ENCODE measurements at regions not wholly inside any gene's neighbourhood (a gene's known extent, or its start where the extent isn't known, plus 50 kb on each side); places are given as distances from the start of the nearest gene placed in this dataset.

DNA sequence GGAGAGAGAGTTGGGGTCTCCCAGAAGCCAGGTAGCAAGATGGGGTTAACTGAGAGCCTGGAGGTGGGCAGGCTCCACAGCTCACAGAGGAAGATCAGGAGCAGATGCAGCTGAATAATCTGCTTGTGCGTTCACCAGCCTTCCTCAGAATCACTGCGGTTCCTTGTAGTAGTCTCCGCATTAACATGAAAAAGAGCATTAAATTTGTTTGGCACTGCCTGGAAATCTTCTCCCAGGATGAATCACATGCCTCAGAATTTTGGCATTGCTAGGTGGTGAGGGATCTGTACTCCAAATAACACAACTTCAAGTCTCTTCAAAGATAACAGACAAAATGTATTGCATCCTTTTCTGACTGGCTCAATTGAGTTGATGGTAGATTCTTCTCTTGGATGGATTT is 700.6 kb upstream of the ARRDC4 start:
- in situ Hi-C loops (cut with HindIII; ENCODE audit: low pct_unique_long_range_greater_than_20kb, low sequenced_read_pairs): no loop called here
- TF ChIP-seq JUND (IDR thresholded peaks at IDR 0.05; ENCODE audit: low read depth): no peak
- DNase-seq (ENCODE audit: low read depth in 1 of 2, low spot score in 1 of 2): no peak

DNA sequence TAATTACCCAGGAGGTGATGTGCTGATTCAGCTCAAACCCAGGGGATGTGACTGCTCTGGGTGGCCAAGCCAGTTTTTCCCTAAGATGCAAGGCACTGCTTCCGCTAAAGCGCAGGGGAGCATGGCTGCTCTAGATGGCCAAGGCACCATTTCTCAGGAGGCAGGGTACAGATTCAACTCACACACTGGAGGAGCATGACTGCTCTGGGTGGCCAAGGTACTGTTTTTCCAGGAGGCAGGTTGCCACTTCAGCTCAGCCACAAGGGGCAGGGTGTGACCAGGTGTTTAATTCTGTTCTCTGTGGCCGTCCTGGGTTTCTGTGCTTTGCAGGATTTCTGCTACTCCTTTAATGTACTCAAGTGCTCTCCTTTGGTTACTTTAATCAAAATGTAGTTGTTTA is 659.3 kb upstream of the ARRDC4 start:
- in situ Hi-C loops (cut with HindIII; ENCODE audit: low pct_unique_long_range_greater_than_20kb, low sequenced_read_pairs): no loop called here
- no peak for TF ChIP-seq JUND (IDR thresholded peaks at IDR 0.05; ENCODE audit: low read depth)
- DNase-seq (ENCODE audit: low read depth in 1 of 2, low spot score in 1 of 2): no peak

DNA sequence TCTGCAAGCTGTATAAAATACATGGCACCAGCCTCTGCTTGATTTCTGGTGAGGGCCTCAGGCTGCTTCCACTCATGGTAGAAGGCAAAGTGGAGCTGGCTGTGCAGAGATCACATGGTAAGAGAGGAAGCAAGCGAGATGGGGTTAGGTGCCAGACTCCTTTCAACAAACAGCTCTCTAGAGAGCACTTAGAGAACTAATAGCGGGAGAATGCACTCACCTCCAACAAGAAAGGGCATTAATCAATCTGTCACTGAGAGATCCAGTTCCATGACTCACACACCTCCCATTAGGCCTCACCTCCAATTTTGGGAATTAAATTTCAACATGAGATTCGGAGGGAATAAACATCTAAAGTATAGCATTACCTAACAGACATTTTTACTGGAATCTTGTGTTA is 644.1 kb upstream of the ARRDC4 start:
- no peak for TF ChIP-seq JUND (IDR thresholded peaks at IDR 0.05; ENCODE audit: low read depth)
- no peak for DNase-seq (ENCODE audit: low read depth in 1 of 2, low spot score in 1 of 2)
- in situ Hi-C loops (cut with HindIII; ENCODE audit: low pct_unique_long_range_greater_than_20kb, low sequenced_read_pairs): no loop called here

DNA sequence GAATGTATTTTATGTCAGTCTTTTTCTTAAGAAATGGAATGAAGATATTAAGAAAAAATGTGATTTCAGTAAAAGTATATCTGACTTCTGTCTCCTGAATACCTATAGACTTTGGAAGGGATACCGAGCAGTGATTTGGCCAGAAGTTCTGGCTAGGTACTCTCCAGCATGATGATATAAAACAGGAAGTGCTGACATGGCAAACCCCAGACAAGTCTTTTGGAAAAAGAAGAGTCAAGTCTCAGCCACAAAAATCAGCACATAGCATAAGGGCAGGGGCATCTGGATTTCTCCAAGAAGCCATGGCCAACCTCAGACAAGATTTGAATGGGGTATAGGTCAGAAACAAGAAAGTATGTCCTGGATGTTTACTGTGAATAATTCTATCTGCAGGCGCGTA is 643.3 kb upstream of the ARRDC4 start:
- in situ Hi-C loops (cut with HindIII; ENCODE audit: low pct_unique_long_range_greater_than_20kb, low sequenced_read_pairs): no loop called here
- no peak for TF ChIP-seq JUND (IDR thresholded peaks at IDR 0.05; ENCODE audit: low read depth)
- no peak for DNase-seq (ENCODE audit: low read depth in 1 of 2, low spot score in 1 of 2)

DNA sequence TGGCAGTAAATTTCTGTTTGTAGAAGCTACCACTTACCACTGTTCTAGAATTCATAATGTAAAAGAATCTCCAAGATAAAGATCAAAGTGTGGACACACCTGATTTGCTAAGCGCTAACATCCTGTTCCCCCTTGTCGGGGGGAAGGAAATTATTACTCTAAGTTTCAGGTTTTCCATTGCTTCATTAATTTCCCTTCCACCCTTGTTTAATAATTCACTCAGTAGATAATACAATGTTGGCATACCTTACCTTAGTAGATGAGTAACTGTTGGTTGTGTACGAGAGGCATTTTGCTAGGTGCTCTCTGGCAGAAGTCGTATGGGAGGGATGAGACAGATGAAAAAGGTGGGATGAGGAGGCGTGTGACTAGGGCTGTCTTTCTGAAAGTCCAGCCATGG is 641.2 kb upstream of the ARRDC4 start:
- no peak for DNase-seq (ENCODE audit: low read depth in 1 of 2, low spot score in 1 of 2)

DNA sequence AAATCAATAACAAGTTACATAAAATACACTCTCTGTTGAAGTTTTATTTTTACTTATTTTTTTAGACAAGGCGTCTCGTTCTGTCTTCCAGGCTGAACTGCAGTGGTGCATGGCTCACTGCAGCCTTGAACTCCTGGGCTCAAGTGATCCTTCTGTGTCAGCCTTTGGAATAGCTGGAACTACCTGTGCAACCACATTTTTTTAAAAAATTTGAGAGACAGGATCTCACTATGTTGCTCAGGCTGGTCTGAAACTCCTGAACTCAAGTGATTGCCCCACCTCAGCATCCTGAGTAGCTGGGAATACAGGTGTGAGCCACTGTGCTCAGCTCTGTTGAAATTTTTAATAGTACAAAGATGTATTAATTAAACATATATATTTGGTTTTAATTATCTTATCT is 614.3 kb upstream of the ARRDC4 start:
- in situ Hi-C loops (cut with HindIII; ENCODE audit: low pct_unique_long_range_greater_than_20kb, low sequenced_read_pairs): no loop called here
- TF ChIP-seq JUND (IDR thresholded peaks at IDR 0.05; ENCODE audit: low read depth): no peak
- DNase-seq (ENCODE audit: low read depth in 1 of 2, low spot score in 1 of 2): no peak

More for the DNA sequence above, 641.2 kb upstream of the ARRDC4 start:
- in situ Hi-C loops (cut with HindIII; ENCODE audit: low pct_unique_long_range_greater_than_20kb, low sequenced_read_pairs): no loop called here
- TF ChIP-seq JUND (IDR thresholded peaks at IDR 0.05; ENCODE audit: low read depth): no peak

DNA sequence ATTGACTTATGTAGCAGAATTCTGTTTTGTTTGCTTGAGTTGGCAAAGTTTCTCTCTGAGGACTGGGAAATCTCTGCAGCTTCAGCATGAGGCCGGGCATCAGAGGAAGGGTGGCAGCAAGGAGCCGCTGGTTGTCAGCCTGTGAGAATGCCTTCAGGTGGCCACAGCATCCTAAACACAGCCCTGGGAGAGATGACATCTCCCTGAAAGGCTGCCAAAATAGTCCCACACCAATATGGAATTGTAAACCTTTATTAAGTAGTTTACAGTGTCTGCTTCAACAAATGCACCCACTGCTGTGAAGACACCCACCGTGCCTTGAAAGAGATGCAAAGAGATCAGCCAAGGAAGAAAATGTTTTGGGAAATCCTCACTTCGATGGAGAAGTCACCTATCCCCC is 609.7 kb upstream of the ARRDC4 start:
- DNase-seq (ENCODE audit: low read depth in 1 of 2, low spot score in 1 of 2): no peak
- TF ChIP-seq JUND (IDR thresholded peaks at IDR 0.05; ENCODE audit: low read depth): no peak
- in situ Hi-C loops (cut with HindIII; ENCODE audit: low pct_unique_long_range_greater_than_20kb, low sequenced_read_pairs): no loop called here

DNA sequence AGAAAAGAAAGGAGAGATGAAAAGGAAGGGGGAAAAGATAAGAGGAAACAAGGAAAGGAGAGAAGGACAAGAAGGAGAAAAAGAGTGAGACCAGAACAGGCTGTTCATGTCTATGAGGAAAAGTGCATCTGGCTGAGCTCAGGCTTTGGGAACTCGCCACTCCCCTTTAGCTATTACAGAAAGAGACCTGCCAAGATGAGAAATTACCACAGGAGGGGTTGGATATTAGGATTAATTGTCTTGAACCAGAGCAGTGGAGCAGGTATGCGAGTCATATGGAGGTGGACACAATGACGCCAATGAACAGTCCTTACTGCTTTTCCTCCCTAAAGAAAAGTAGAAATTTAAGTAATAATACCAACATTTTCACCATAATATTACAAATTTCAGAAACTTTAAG is 577.0 kb upstream of the ARRDC4 start:
- in situ Hi-C loops (cut with HindIII; ENCODE audit: low pct_unique_long_range_greater_than_20kb, low sequenced_read_pairs): no loop called here
- DNase-seq (ENCODE audit: low read depth in 1 of 2, low spot score in 1 of 2): no peak
- TF ChIP-seq JUND (IDR thresholded peaks at IDR 0.05; ENCODE audit: low read depth): no peak

DNA sequence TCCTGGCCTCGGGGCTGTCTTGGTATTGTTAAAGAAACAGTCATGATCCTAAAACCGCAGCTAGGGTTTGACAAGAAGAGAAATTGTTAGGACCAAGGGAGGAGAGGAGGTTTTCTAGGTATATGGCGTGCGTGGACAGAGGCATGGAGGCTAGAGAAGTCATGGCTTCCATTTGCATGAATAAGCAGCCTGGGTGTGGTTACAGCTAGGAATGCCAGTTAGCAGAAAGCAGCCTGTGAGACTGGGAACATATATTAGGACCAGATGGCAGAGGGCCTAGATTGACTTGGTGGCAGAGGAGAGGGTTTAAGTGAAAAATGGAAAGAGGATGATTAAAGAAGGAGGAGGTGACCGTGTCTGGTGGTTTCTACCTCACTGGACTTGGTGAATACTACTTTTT is 573.6 kb upstream of the ARRDC4 start:
- no peak for DNase-seq (ENCODE audit: low read depth in 1 of 2, low spot score in 1 of 2)
- no peak for TF ChIP-seq JUND (IDR thresholded peaks at IDR 0.05; ENCODE audit: low read depth)
- in situ Hi-C loops (cut with HindIII; ENCODE audit: low pct_unique_long_range_greater_than_20kb, low sequenced_read_pairs): no loop called here

DNA sequence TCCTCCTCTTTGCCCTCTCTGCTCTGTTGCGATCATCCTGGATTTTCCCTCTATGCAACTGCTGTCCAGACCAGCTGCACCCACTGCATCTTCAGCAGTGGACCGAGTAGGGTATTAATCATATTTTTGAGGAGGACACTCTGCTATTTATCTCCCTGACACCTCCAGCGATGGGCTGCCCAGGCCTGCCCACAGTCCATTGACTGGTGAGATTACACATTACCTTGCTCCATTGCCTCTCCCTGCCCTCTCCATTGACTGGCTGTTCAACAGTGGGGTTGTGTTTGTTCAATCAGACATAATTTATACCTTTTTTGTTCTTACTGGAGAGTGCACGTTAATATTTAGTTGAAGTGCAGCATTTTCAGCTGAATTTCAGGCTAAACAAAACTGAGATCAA is 559.3 kb upstream of the ARRDC4 start:
- no peak for DNase-seq (ENCODE audit: low read depth in 1 of 2, low spot score in 1 of 2)
- TF ChIP-seq JUND (IDR thresholded peaks at IDR 0.05; ENCODE audit: low read depth): no peak
- in situ Hi-C loops (cut with HindIII; ENCODE audit: low pct_unique_long_range_greater_than_20kb, low sequenced_read_pairs): no loop called here

DNA sequence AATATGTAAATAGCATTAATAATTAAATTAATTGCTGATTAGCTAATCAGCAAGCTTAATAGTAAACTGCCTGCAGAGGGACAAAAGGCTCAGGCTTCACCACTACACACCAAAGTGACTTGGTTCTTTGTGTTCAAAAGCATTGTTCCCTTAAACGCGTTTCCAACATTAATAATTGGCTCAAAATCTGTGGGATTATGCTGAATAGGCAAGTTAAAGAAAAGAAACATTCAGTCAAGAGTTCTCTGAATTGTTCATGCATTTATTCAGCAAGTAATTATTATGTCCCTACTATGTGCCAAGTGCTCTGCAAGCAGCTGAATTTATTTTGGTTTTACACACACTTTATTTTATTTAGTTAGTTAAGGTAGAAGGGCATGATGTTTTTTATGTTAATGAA is 558.5 kb upstream of the ARRDC4 start:
- no peak for DNase-seq (ENCODE audit: low read depth in 1 of 2, low spot score in 1 of 2)
- in situ Hi-C loops (cut with HindIII; ENCODE audit: low pct_unique_long_range_greater_than_20kb, low sequenced_read_pairs): no loop called here
- no peak for TF ChIP-seq JUND (IDR thresholded peaks at IDR 0.05; ENCODE audit: low read depth)

DNA sequence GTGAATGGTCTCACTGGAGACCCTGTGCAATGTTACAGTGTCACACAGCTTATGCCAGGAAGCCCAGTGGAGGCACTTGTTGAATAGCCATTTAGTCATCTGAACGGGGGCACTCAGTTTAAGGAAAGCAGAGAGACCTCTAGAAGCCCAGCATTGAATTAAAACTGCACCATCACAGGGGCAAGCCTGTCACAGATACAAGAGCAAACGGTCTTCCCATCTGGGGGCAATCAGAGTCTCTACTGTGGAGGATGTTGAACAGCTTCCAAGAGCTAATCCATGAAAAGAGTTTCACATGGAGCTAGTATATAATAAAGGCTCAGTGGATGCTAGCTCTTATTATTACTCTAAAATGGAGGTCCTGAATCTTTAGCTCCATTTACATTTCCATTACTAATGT is 553.7 kb upstream of the ARRDC4 start:
- TF ChIP-seq JUND (IDR thresholded peaks at IDR 0.05; ENCODE audit: low read depth): no peak
- DNase-seq (ENCODE audit: low read depth in 1 of 2, low spot score in 1 of 2): no peak
- in situ Hi-C loops (cut with HindIII; ENCODE audit: low pct_unique_long_range_greater_than_20kb, low sequenced_read_pairs): no loop called here

DNA sequence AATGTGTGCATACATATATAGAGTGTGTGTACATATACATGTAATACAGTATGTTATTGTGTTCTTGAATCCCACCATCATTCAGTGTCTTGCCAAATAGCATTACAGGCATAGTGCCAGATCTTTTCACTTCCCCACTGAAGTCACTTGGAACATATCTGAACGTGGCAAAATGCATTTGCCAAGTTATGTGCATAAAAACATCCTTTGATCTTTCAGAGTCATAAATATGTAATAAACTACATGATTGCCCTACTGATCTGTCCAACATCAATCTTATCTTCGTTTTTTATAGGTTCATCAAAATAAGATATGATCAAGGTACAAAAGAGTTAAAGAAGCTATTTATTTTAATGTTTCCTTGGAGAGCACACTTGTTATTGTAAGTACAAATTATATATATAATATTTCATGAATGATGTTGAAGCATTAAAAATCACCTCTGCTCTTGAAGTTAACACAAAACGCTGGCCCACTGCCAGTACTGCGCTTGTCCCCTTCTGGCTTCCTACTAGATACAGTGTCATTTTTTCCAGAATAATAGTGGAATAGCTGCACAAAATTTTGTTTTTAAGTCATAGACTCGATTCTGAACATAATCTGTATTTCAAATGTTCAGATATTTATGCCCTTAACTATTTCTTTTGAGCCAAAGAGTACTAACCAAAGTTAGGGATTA is 549.5 kb upstream of the ARRDC4 start:
- TF ChIP-seq JUND (IDR thresholded peaks at IDR 0.05; ENCODE audit: low read depth): no peak
- in situ Hi-C loops (cut with HindIII; ENCODE audit: low pct_unique_long_range_greater_than_20kb, low sequenced_read_pairs): no loop called here
- no peak for DNase-seq (ENCODE audit: low read depth in 1 of 2, low spot score in 1 of 2)

DNA sequence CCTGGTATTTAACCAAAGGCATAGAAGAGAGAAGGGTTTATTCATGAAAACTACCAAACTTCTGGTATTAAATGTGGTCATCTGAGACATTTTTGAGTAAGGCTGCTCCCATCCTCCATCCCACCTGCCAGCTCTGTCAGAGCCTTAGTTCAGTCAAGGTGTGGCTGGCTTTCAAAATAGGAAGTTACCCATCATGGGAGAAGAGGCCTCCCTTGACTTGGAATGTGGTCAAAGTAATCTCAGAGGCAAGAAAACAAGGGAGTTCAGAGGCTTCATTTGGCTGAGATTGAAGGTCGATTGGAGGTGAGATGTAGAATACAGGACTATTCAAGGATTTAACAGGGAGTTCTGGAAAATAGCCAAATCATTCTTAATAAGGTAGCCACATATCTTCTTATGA is 540.4 kb upstream of the ARRDC4 start:
- in situ Hi-C loops (cut with HindIII; ENCODE audit: low pct_unique_long_range_greater_than_20kb, low sequenced_read_pairs): no loop called here
- no peak for TF ChIP-seq JUND (IDR thresholded peaks at IDR 0.05; ENCODE audit: low read depth)

More for the DNA sequence above, 540.4 kb upstream of the ARRDC4 start:
- DNase-seq (ENCODE audit: low read depth in 1 of 2, low spot score in 1 of 2): no peak

Measured in T47D (cell line).